HepG2 (cell line): ENCODE measurements at regions not wholly inside any gene's neighbourhood (a gene's known extent, or its start where the extent isn't known, plus 50 kb on each side); places are given as distances from the start of the nearest gene placed in this dataset.

Experiments
- AKAP8 ChIP-seq: sonication (generic); formaldehyde crosslinking; IDR thresholded peaks from 2 replicates; pipeline ENCODE4 v1.5.1; 2020; ENCODE audit warnings: mild to moderate bottlenecking, missing genetic modification reagents
- ATF7-NPFF ChIP-seq: sonication (generic); formaldehyde crosslinking; IDR thresholded peaks from 2 replicates; pipeline ENCODE4 v1.8.1; 2023; ENCODE audit warnings: mild to moderate bottlenecking, low read depth, missing genetic modification reagents, moderate library complexity
- CBFB ChIP-seq: sonication (generic); formaldehyde crosslinking; IDR thresholded peaks from 2 replicates; pipeline ENCODE4 v1.4.0; 2020; ENCODE audit warnings: missing genetic modification reagents
- CREM ChIP-seq, 2 experiments: sonication (generic) in 1 of 2; formaldehyde crosslinking in 1 of 2; IDR thresholded peaks; 2 replicates each; pipeline versions ENCODE4 v1.4.0 to v1.6.1; 2016 to 2020; ENCODE audit warnings: antibody characterized with exemption in 1 of 2, mild to moderate bottlenecking in 1 of 2, missing genetic modification reagents in 1 of 2
- MED1 ChIP-seq: sonication (generic); formaldehyde crosslinking; IDR thresholded peaks from 2 replicates; pipeline ENCODE4 v1.4.0; 2020; ENCODE audit warnings: missing genetic modification reagents
- MIXL1 ChIP-seq: IDR thresholded peaks from 2 replicates; pipeline ENCODE4 v1.6.1; 2016
- NCOA2 ChIP-seq: sonication (generic); formaldehyde crosslinking; IDR thresholded peaks from 2 replicates; pipeline ENCODE4 v1.8.0; 2022; ENCODE audit warnings: inconsistent platforms
- NFE2 ChIP-seq: sonication (generic); formaldehyde crosslinking; IDR thresholded peaks from 2 replicates; pipeline ENCODE4 v1.4.0; 2020; ENCODE audit warnings: missing genetic modification reagents
- NR2F1 ChIP-seq, 2 experiments: fragments of 450-650 bp in 1 of 2; formaldehyde crosslinking in 1 of 2; IDR thresholded peaks; 2 replicates each; pipeline versions ENCODE4 v1.5.0 to v1.6.1; 2016 to 2020; ENCODE audit warnings: mild to moderate bottlenecking in 1 of 2, missing compliant biosample characterization in 1 of 2, missing genetic modification reagents in 1 of 2, moderate library complexity in 1 of 2
- PHF20 ChIP-seq: sonication (generic); formaldehyde crosslinking; IDR thresholded peaks from 2 replicates; pipeline ENCODE4 v1.5.0; 2020; ENCODE audit warnings: mild to moderate bottlenecking, missing genetic modification reagents
- REL ChIP-seq: sonication (generic); formaldehyde crosslinking; conservative IDR thresholded peaks from 2 replicates; pipeline ENCODE4 v1.8.0; 2022; ENCODE audit warnings: mild to moderate bottlenecking, missing genetic modification reagents, moderate library complexity
- SIN3B ChIP-seq: fragments of 150-350 bp; IDR thresholded peaks from 2 replicates; pipeline ENCODE4 v1.6.1; 2014; ENCODE audit warnings: low read length
- SOX5 ChIP-seq: IDR thresholded peaks from 2 replicates; pipeline ENCODE4 v1.6.1; 2016; ENCODE audit warnings: borderline replicate concordance
- U2AF2 ChIP-seq: fragments of 200-400 bp; formaldehyde crosslinking; IDR thresholded peaks from 2 replicates; pipeline ENCODE4 v1.6.1; 2017; ENCODE audit warnings: low read depth, mild to moderate bottlenecking, low read length
- ZC3H4 ChIP-seq: sonication (generic); formaldehyde crosslinking; IDR thresholded peaks from 2 replicates; pipeline ENCODE4 v1.4.0; 2020; ENCODE audit warnings: missing genetic modification reagents, borderline replicate concordance
- ZNF543 ChIP-seq: sonication (generic); formaldehyde crosslinking; IDR thresholded peaks from 2 replicates; pipeline ENCODE4 v1.4.0; 2020; ENCODE audit warnings: mild to moderate bottlenecking, missing genetic modification reagents
- ZNF563 ChIP-seq: sonication (generic); formaldehyde crosslinking; IDR thresholded peaks from 2 replicates; pipeline ENCODE4 v1.8.0; 2022; ENCODE audit warnings: mild to moderate bottlenecking, moderate library complexity, missing genetic modification reagents
- ZNF713 ChIP-seq: sonication (generic); formaldehyde crosslinking; IDR thresholded peaks from 2 replicates; pipeline ENCODE4 v1.4.0; 2020; ENCODE audit warnings: mild to moderate bottlenecking, missing genetic modification reagents
- ZNF75D ChIP-seq: sonication (generic); formaldehyde crosslinking; IDR thresholded peaks from 2 replicates; pipeline ENCODE4 v1.8.1; 2023; ENCODE audit warnings: missing genetic modification reagents, mild to moderate bottlenecking, borderline replicate concordance
- ZNF841 ChIP-seq: sonication (generic); formaldehyde crosslinking; IDR thresholded peaks from 2 replicates; pipeline ENCODE4 v1.8.1; 2023; ENCODE audit warnings: missing genetic modification reagents, borderline replicate concordance
- ZNF879 ChIP-seq: sonication (generic); formaldehyde crosslinking; IDR thresholded peaks from 2 replicates; pipeline ENCODE4 v1.8.1; 2023; ENCODE audit warnings: missing genetic modification reagents
- TF ChIP-seq, protein P1 (sequence below): sonication (generic); formaldehyde crosslinking; IDR thresholded peaks from 2 replicates; pipeline ENCODE4 v1.4.0; 2020; ENCODE audit warnings: mild to moderate bottlenecking, missing genetic modification reagents
- TF ChIP-seq, protein P2 (sequence below): IDR thresholded peaks from 2 replicates; pipeline ENCODE4 v1.6.1; 2016; ENCODE audit warnings: missing compliant biosample characterization, missing genetic modification reagents, borderline replicate concordance
- TF ChIP-seq, protein P3 (sequence below): IDR thresholded peaks from 2 replicates; pipeline ENCODE4 v1.6.1; 2012; ENCODE audit warnings: inconsistent platforms
- TF ChIP-seq, protein P4 (sequence below): sonication (generic); formaldehyde crosslinking; IDR thresholded peaks from 2 replicates; pipeline ENCODE4 v1.5.1; 2020; ENCODE audit warnings: missing genetic modification reagents, mild to moderate bottlenecking, borderline replicate concordance
- TF ChIP-seq, protein P5 (sequence below): sonication (generic); formaldehyde crosslinking; IDR thresholded peaks from 2 replicates; pipeline ENCODE4 v1.4.0; 2020; ENCODE audit warnings: mild to moderate bottlenecking, missing genetic modification reagents

DNA sequence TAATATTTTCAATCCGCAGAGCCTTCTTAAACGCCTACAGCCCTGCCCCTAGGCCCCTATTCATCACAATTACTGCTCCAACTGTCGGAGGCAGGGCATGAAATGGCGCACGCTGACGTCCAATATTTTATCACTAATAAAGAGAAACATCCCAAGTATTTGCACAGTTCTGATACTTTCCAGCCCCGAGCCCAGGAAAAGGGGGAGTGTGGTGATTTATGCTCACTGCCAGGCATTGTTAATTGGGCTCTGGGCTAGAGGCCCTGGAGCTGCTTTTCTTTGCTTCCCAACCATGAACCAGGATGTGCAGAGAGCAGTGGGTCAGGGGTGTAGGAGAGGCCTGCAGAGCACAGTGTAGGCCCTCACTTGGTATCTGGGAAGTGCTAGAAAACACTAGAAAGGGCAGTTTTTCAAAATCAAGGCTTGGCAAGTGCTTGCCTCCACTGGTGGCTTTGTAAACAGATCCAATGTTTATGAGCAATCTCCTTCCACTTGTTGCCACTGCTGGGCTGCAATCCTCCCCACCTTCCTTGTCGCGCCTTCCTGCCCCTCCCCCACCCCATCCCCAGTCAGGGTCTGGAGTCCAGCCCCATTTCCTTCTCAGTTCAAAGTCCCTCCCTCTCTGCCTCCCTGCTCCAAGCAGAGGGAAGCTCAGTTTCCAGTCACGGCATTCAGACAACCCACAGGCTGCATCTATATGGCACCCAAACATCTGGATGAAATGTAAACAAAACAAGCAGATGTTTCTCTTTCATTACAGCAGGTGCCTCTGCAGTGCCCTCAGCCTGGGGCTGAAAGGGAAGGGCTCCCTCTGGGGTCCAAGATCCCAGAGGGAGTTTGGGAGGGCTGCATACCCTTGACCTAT lies 83.9 kb upstream of the PKDCC start (continued):
- TF ChIP-seq ZNF841 (CRISPR knock-in tag) (no peak), ZNF879 (CRISPR knock-in tag) (no peak), SIN3B (no peak), NCOA2 (CRISPR knock-in tag) (no peak), MED1 (CRISPR knock-in tag) (no peak), ZNF563 (no peak), CREM (IDR thresholded peaks at IDR 0.05) (no peak), CREM (CRISPR knock-in tag; IDR thresholded peaks at IDR 0.05) (no peak), CBFB (CRISPR knock-in tag) (no peak), ATF7-NPFF (CRISPR knock-in tag) (no peak), NFE2 (CRISPR knock-in tag) (no peak), AKAP8 (CRISPR knock-in tag) (no peak), ZNF543 (CRISPR knock-in tag) (no peak), SOX5 (CRISPR knock-in tag) (0 out of 2 replicates have a peak, but pooled peaks have one; percentile 10), REL (CRISPR knock-in tag) (no peak), ZNF75D (CRISPR knock-in tag) (no peak), U2AF2 (no peak), NR2F1 (CRISPR knock-in tag; IDR thresholded peaks at IDR 0.05) (peak in 1 of 2 experiments; percentile 8; a peak in 1 of 4 replicates), ZNF713 (CRISPR knock-in tag) (no peak), PHF20 (CRISPR knock-in tag) (no peak), MIXL1 (CRISPR knock-in tag) (0 out of 2 replicates have a peak, but pooled peaks have one; percentile 16), ZC3H4 (CRISPR knock-in tag) (no peak)
- TF ChIP-seq, protein P1, sequence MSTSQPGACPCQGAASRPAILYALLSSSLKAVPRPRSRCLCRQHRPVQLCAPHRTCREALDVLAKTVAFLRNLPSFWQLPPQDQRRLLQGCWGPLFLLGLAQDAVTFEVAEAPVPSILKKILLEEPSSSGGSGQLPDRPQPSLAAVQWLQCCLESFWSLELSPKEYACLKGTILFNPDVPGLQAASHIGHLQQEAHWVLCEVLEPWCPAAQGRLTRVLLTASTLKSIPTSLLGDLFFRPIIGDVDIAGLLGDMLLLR: no peak
- TF ChIP-seq, protein P2, sequence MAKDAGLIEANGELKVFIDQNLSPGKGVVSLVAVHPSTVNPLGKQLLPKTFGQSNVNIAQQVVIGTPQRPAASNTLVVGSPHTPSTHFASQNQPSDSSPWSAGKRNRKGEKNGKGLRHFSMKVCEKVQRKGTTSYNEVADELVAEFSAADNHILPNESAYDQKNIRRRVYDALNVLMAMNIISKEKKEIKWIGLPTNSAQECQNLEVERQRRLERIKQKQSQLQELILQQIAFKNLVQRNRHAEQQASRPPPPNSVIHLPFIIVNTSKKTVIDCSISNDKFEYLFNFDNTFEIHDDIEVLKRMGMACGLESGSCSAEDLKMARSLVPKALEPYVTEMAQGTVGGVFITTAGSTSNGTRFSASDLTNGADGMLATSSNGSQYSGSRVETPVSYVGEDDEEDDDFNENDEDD (CRISPR knock-in tag): no peak
- TF ChIP-seq, protein P3, sequence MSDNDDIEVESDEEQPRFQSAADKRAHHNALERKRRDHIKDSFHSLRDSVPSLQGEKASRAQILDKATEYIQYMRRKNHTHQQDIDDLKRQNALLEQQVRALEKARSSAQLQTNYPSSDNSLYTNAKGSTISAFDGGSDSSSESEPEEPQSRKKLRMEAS: no peak
- TF ChIP-seq, protein P4, sequence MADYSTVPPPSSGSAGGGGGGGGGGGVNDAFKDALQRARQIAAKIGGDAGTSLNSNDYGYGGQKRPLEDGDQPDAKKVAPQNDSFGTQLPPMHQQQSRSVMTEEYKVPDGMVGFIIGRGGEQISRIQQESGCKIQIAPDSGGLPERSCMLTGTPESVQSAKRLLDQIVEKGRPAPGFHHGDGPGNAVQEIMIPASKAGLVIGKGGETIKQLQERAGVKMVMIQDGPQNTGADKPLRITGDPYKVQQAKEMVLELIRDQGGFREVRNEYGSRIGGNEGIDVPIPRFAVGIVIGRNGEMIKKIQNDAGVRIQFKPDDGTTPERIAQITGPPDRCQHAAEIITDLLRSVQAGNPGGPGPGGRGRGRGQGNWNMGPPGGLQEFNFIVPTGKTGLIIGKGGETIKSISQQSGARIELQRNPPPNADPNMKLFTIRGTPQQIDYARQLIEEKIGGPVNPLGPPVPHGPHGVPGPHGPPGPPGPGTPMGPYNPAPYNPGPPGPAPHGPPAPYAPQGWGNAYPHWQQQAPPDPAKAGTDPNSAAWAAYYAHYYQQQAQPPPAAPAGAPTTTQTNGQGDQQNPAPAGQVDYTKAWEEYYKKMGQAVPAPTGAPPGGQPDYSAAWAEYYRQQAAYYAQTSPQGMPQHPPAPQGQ: no peak
- TF ChIP-seq, protein P5, sequence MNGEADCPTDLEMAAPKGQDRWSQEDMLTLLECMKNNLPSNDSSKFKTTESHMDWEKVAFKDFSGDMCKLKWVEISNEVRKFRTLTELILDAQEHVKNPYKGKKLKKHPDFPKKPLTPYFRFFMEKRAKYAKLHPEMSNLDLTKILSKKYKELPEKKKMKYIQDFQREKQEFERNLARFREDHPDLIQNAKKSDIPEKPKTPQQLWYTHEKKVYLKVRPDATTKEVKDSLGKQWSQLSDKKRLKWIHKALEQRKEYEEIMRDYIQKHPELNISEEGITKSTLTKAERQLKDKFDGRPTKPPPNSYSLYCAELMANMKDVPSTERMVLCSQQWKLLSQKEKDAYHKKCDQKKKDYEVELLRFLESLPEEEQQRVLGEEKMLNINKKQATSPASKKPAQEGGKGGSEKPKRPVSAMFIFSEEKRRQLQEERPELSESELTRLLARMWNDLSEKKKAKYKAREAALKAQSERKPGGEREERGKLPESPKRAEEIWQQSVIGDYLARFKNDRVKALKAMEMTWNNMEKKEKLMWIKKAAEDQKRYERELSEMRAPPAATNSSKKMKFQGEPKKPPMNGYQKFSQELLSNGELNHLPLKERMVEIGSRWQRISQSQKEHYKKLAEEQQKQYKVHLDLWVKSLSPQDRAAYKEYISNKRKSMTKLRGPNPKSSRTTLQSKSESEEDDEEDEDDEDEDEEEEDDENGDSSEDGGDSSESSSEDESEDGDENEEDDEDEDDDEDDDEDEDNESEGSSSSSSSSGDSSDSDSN (CRISPR knock-in tag): no peak
